Uterus (tissue), 3 donors: ENCODE measurements at regions not wholly inside any gene's neighbourhood (a gene's known extent, or its start where the extent isn't known, plus 50 kb on each side); places are given as distances from the start of the nearest gene placed in this dataset.

Source experiments
- DNase-seq, 2 donors: peaks; one replicate each; pipeline ENCODE4 v3.0.0-alpha.2; 2019 to 2020
- H3K27ac ChIP-seq, 2 donors: fragments of 200-600 bp; sonication (generic); 1 replicate in 1 of 2; 2 replicates in 1 of 2; pipeline ENCODE4 v1.5.1; 2016 to 2018
- H3K27me3 ChIP-seq, 2 donors: fragments of 200-600 bp; sonication (generic); one replicate each; pipeline ENCODE4 v1.5.1; 2018 to 2019; ENCODE audit warnings: control low read depth in 1 of 2
- H3K36me3 ChIP-seq, 2 donors: fragments of 200-600 bp; sonication (generic); one replicate each; pipeline ENCODE4 v1.5.1; 2019; ENCODE audit warnings: control low read depth in 1 of 2
- H3K4me1 ChIP-seq, 2 donors: fragments of 200-600 bp; sonication (generic); one replicate each; pipeline ENCODE4 v1.5.1; 2018 to 2019; ENCODE audit warnings: control low read depth in 1 of 2
- H3K4me3 ChIP-seq, 2 donors: fragments of 200-600 bp; sonication (generic); 1 replicate in 1 of 2; 2 replicates in 1 of 2; pipeline ENCODE4 v1.5.1; 2018 to 2019; ENCODE audit warnings: mild to moderate bottlenecking in 1 of 2
- H3K9me3 ChIP-seq, 2 donors: fragments of 200-600 bp; sonication (generic); one replicate each; pipeline ENCODE4 v1.5.1; 2019; ENCODE audit warnings: control low read depth in 1 of 2
- POLR2A ChIP-seq, 2 donors: fragments of 450-650 bp; IDR thresholded peaks; one replicate each; pipeline ENCODE4 v1.6.1; 2016; ENCODE audit warnings: antibody characterized with exemption in 2 of 2, mild to moderate bottlenecking in 1 of 2, moderate library complexity in 1 of 2
- intact Hi-C: fragments of 100-400 bp; cut with DNase I; formaldehyde crosslinking; loops from one replicate; pipeline ENCODE4 v1.15.1; 2023; ENCODE audit warnings: low total_unique reads
- TF ChIP-seq, protein P1 (sequence below), 4 experiments: fragments of 200-600 bp in 2 of 4; fragments of 450-650 bp in 2 of 4; sonication (generic) in 2 of 4; IDR thresholded peaks; one replicate each; pipeline ENCODE4 v1.5.1; 2016 to 2019; ENCODE audit warnings: antibody characterized with exemption in 4 of 4, mild to moderate bottlenecking in 2 of 4, moderate library complexity in 1 of 4
- donor health status: DM: yes; HTN: yes; CAD: no.

- intact Hi-C loops = no loop called here
- DNase-seq = no peak
- Histone ChIP-seq H3K4me3 (no peak overlapping the region), H3K27me3 (no peaks in the 10 kb centered on the region), H3K9me3 (no peaks in the 10 kb centered on the region), H3K4me1 (no peaks in the 10 kb centered on the region), H3K27ac (no peak overlapping the region), H3K36me3 (no peaks in the 10 kb centered on the region)
- no peak for TF ChIP-seq POLR2A (IDR thresholded peaks at IDR 0.05)
- TF ChIP-seq, protein P1, sequence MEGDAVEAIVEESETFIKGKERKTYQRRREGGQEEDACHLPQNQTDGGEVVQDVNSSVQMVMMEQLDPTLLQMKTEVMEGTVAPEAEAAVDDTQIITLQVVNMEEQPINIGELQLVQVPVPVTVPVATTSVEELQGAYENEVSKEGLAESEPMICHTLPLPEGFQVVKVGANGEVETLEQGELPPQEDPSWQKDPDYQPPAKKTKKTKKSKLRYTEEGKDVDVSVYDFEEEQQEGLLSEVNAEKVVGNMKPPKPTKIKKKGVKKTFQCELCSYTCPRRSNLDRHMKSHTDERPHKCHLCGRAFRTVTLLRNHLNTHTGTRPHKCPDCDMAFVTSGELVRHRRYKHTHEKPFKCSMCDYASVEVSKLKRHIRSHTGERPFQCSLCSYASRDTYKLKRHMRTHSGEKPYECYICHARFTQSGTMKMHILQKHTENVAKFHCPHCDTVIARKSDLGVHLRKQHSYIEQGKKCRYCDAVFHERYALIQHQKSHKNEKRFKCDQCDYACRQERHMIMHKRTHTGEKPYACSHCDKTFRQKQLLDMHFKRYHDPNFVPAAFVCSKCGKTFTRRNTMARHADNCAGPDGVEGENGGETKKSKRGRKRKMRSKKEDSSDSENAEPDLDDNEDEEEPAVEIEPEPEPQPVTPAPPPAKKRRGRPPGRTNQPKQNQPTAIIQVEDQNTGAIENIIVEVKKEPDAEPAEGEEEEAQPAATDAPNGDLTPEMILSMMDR (IDR thresholded peaks at IDR 0.05) = no peak
These were observed 618.7 kb downstream of the DNAH5 start for GRCh38 chr5:13325765-13326164.

GRCh38 chr5:13322769-13323168, 621.7 kb downstream of the DNAH5 start:
- no peaks in the 10 kb centered on the region for H3K9me3 ChIP-seq
- H3K27me3 ChIP-seq = no peaks in the 10 kb centered on the region
- no peak for DNase-seq
- no peak overlapping the region for H3K27ac ChIP-seq
- intact Hi-C loops = no loop called here
- H3K36me3 ChIP-seq = no peaks in the 10 kb centered on the region
- no peak overlapping the region for H3K4me3 ChIP-seq
- TF ChIP-seq POLR2A (IDR thresholded peaks at IDR 0.05) = no peak
- TF ChIP-seq, protein P1 (IDR thresholded peaks at IDR 0.05) = no peak
- H3K4me1 ChIP-seq = no peaks in the 10 kb centered on the region

- intact Hi-C loops = no loop called here
- Histone ChIP-seq H3K4me1 (no peaks in the 10 kb centered on the region), H3K27me3 (no peaks in the 10 kb centered on the region), H3K36me3 (no peaks in the 10 kb centered on the region), H3K4me3 (no peak overlapping the region), H3K27ac (no peak overlapping the region), H3K9me3 (no peaks in the 10 kb centered on the region)
- TF ChIP-seq, protein P1 (IDR thresholded peaks at IDR 0.05) = no peak
- TF ChIP-seq POLR2A (IDR thresholded peaks at IDR 0.05) = no peak
- DNase-seq = no peak
These were observed 626.8 kb downstream of the DNAH5 start for GRCh38 chr5:13317654-13318053.

DNA sequence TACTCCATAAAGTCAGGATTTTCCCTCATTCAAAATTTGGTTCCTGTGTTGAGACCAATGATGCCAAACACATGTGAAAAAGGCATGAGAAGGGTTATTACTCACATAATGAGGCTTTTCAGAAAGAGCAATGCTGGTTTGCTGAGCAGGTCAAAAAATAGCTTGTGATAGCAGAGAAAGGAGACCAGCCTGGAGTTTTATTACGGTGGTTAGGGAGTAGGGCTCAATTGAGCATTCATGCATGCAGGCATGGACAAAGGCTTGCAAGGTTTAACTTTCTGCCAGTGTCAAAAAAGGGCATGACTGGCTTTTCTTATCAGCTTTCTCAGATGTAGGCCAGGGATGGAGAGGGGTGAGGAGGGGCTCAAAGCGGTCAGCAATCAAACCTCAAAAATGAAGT, 628.3 kb downstream of the DNAH5 start:
- TF ChIP-seq POLR2A (IDR thresholded peaks at IDR 0.05) = no peak
- TF ChIP-seq, protein P1 (IDR thresholded peaks at IDR 0.05) = no peak
- intact Hi-C loops = no loop called here

GRCh38 chr5:13307480-13307879, 637.0 kb downstream of the DNAH5 start:
- H3K27me3 ChIP-seq = no peaks in the 10 kb centered on the region
- DNase-seq = no peak
- H3K4me3 ChIP-seq = no peak overlapping the region
- H3K27ac ChIP-seq = no peak overlapping the region
- H3K4me1 ChIP-seq = no peaks in the 10 kb centered on the region
- TF ChIP-seq POLR2A (IDR thresholded peaks at IDR 0.05) = no peak
- TF ChIP-seq, protein P1 (IDR thresholded peaks at IDR 0.05) = no peak
- no peaks in the 10 kb centered on the region for H3K36me3 ChIP-seq
- intact Hi-C loops = no loop called here
- no peaks in the 10 kb centered on the region for H3K9me3 ChIP-seq

More for the DNA sequence above, 628.3 kb downstream of the DNAH5 start:
- H3K27me3 ChIP-seq = no peaks in the 10 kb centered on the region
- DNase-seq = no peak
- no peaks in the 10 kb centered on the region for H3K9me3 ChIP-seq
- H3K27ac ChIP-seq = no peak overlapping the region
- H3K4me3 ChIP-seq = no peak overlapping the region
- H3K36me3 ChIP-seq = no peaks in the 10 kb centered on the region
- H3K4me1 ChIP-seq = no peaks in the 10 kb centered on the region
